ENCODE measurements at regions not wholly inside any gene's neighbourhood (a gene's known extent, or its start where the extent isn't known, plus 50 kb on each side); places are given as distances from the start of the nearest gene placed in this dataset.

GRCh38 chr11:127919206-127920000 lies 668.0 kb downstream of the ETS1 start:
- in situ Hi-C loops (cut with MboI; ENCODE audit: low sequenced_read_pairs) = no loop called here

GRCh38 chr11:127902382-127902781 lies 685.0 kb downstream of the ETS1 start:
- in situ Hi-C loops (cut with MboI; ENCODE audit: low sequenced_read_pairs) = no loop called here

- in situ Hi-C loops (cut with MboI; ENCODE audit: low sequenced_read_pairs) = no loop called here
Observed at GRCh38 chr11:127898422-127899365, 688.7 kb downstream of the ETS1 start.

GRCh38 chr11:127895776-127896175 lies 691.6 kb downstream of the ETS1 start:
- in situ Hi-C loops (cut with MboI; ENCODE audit: low sequenced_read_pairs) = no loop called here

- in situ Hi-C loops (cut with MboI; ENCODE audit: low sequenced_read_pairs) = no loop called here
Observed at GRCh38 chr11:127894316-127894715, 693.0 kb downstream of the ETS1 start.

GRCh38 chr11:127890030-127890615 lies 697.2 kb downstream of the ETS1 start:
- in situ Hi-C loops (cut with MboI; ENCODE audit: low sequenced_read_pairs) = no loop called here

- in situ Hi-C loops (cut with MboI; ENCODE audit: low sequenced_read_pairs) = no loop called here
Observed at GRCh38 chr11:127888386-127888785, 699.0 kb downstream of the ETS1 start.

GRCh38 chr11:127875131-127875530 lies 712.2 kb downstream of the ETS1 start:
- in situ Hi-C loops (cut with MboI; ENCODE audit: low sequenced_read_pairs) = no loop called here

GRCh38 chr11:127873478-127873877 lies 713.9 kb downstream of the ETS1 start:
- in situ Hi-C loops (cut with MboI; ENCODE audit: low sequenced_read_pairs) = no loop called here

GRCh38 chr11:127866109-127866508 lies 721.2 kb downstream of the ETS1 start:
- in situ Hi-C loops (cut with MboI; ENCODE audit: low sequenced_read_pairs) = no loop called here

GRCh38 chr11:127864861-127865260 lies 722.5 kb downstream of the ETS1 start:
- in situ Hi-C loops (cut with MboI; ENCODE audit: low sequenced_read_pairs) = no loop called here

- in situ Hi-C loops (cut with MboI; ENCODE audit: low sequenced_read_pairs) = no loop called here
Observed at GRCh38 chr11:127862406-127862805, 725.0 kb downstream of the ETS1 start.

- in situ Hi-C loops (cut with MboI; ENCODE audit: low sequenced_read_pairs) = no loop called here
Observed at GRCh38 chr11:127859941-127860354, 727.4 kb downstream of the ETS1 start.

GRCh38 chr11:127844876-127845275 lies 742.5 kb downstream of the ETS1 start:
- in situ Hi-C loops (cut with MboI; ENCODE audit: low sequenced_read_pairs) = no loop called here

- in situ Hi-C loops (cut with MboI; ENCODE audit: low sequenced_read_pairs) = no loop called here
Observed at GRCh38 chr11:127843483-127844396, 743.6 kb downstream of the ETS1 start.

GRCh38 chr11:127825183-127825582 lies 762.2 kb downstream of the ETS1 start:
- in situ Hi-C loops (cut with MboI; ENCODE audit: low sequenced_read_pairs) = no loop called here

GRCh38 chr11:127818625-127819024 lies 768.7 kb downstream of the ETS1 start:
- in situ Hi-C loops (cut with MboI; ENCODE audit: low sequenced_read_pairs) = no loop called here

- in situ Hi-C loops (cut with MboI; ENCODE audit: low sequenced_read_pairs) = no loop called here
Observed at GRCh38 chr11:127816962-127817361, 770.4 kb downstream of the ETS1 start.

- in situ Hi-C loops (cut with MboI; ENCODE audit: low sequenced_read_pairs) = no loop called here
Observed at GRCh38 chr11:127815331-127815730, 772.0 kb downstream of the ETS1 start.

- in situ Hi-C loops (cut with MboI; ENCODE audit: low sequenced_read_pairs) = no loop called here
Observed at GRCh38 chr11:127806501-127806900, 780.9 kb downstream of the ETS1 start.

Data from HL-60/S4 treated with phorbol 12-myristate 13-acetate at 8.2 ng/mL for 4 days and 3 days (cell line).